ENCODE measurements at regions not wholly inside any gene's neighbourhood (a gene's known extent, or its start where the extent isn't known, plus 50 kb on each side); places are given as distances from the start of the nearest gene placed in this dataset.

- Histone ChIP-seq H3K9me3 (replicated peaks; ENCODE audit: control insufficient read depth, insufficient read depth, low read length) (no peaks in the 10 kb centered on the region), H3K79me2 (ENCODE audit: control insufficient read depth, insufficient read depth, low read length) (no peaks in the 10 kb centered on the region), H3K36me3 (ENCODE audit: control insufficient read depth in 2 of 2, insufficient read depth in 2 of 2, low read length in 1 of 2) (no peaks in the 10 kb centered on the region), H3K4me3 (no peak overlapping the region), H3K27me3 (replicated peaks in 1 of 2; ENCODE audit: control insufficient read depth in 2 of 2, insufficient read depth in 2 of 2, low read length in 1 of 2) (no peaks in the 10 kb centered on the region), H3K9ac (ENCODE audit: control insufficient read depth, insufficient read depth, low read length) (no peak overlapping the region), H4K20me1 (ENCODE audit: control insufficient read depth, insufficient read depth) (no peaks in the 10 kb centered on the region), H3K4me1 (ENCODE audit: control insufficient read depth, insufficient read depth, low read length) (no peaks in the 10 kb centered on the region), H3K27ac (ENCODE audit: control insufficient read depth, insufficient read depth) (no peak overlapping the region), H3K4me2 (ENCODE audit: control insufficient read depth, insufficient read depth) (no peak overlapping the region), H2AFZ (ENCODE audit: control insufficient read depth, low read depth, low read length) (no peak overlapping the region)
- FAIRE-seq, result no peak
- no peak for ATAC-seq
- WGBS (ENCODE audit: insufficient coverage, insufficient replicate concordance, low lambda C conversion rate, missing lambda C conversion rate), result 0% methylated on average over 1 of the region's 1 CpG
- ChIA-PET RAD21 (ENCODE audit: unreplicated experiment) (interaction anchor here (1.2 kb wide), 1 partner anchor 182 kb away, joined by 3 read pairs; no protein-coding TSS in a partner anchor), CTCF (interaction anchor here (1.1 to 2.5 kb wide), 3 partner anchors 11 to 182 kb away, joined by 6 to 10 read pairs (median 7); no protein-coding TSS in a partner anchor), SMC1A (ENCODE audit: uncharacterized antibody, unreplicated experiment) (no interaction called here), POLR2A (no interaction called here)
- no TSS peak for BruUV-seq (replicated peaks)
- in situ Hi-C loops (cut with MboI), result no loop called here
- intact Hi-C loops (cut with micrococcal nuclease; ENCODE audit: unreplicated experiment), result no loop called here
- DNase-seq (ENCODE audit: low read depth, low spot score), result no peak
- no peak for TF ChIP-seq SMARCA5 (IDR thresholded peaks at IDR 0.05)
- no peak for TF ChIP-seq POU2F2 (IDR thresholded peaks at IDR 0.05; ENCODE audit: borderline replicate concordance, low read depth, low read length)
These were observed 326.5 kb downstream of the FLRT2 start for GRCh38 chr14:85856430-85856829.

GRCh38 chr14:85853996-85854526 is 324.1 kb downstream of the FLRT2 start:
- no peak for TF ChIP-seq MEF2A (IDR thresholded peaks at IDR 0.05; ENCODE audit: insufficient read depth, low read depth, low read length)
- CTCF ChIA-PET, result no interaction called here
- Histone ChIP-seq H3K9ac (ENCODE audit: control insufficient read depth, insufficient read depth, low read length) (no peak overlapping the region), H2AFZ (ENCODE audit: control insufficient read depth, low read depth, low read length) (no peak overlapping the region), H3K27ac (ENCODE audit: control insufficient read depth, insufficient read depth) (no peak overlapping the region), H3K36me3 (ENCODE audit: control insufficient read depth in 2 of 2, insufficient read depth in 2 of 2, low read length in 1 of 2) (no peaks in the 10 kb centered on the region), H3K27me3 (replicated peaks in 1 of 2; ENCODE audit: control insufficient read depth in 2 of 2, insufficient read depth in 2 of 2, low read length in 1 of 2) (no peaks in the 10 kb centered on the region), H3K4me1 (ENCODE audit: control insufficient read depth, insufficient read depth, low read length) (no peaks in the 10 kb centered on the region), H3K9me3 (replicated peaks; ENCODE audit: control insufficient read depth, insufficient read depth, low read length) (no peaks in the 10 kb centered on the region), H4K20me1 (ENCODE audit: control insufficient read depth, insufficient read depth) (no peaks in the 10 kb centered on the region), H3K4me2 (ENCODE audit: control insufficient read depth, insufficient read depth) (no peak overlapping the region), H3K79me2 (ENCODE audit: control insufficient read depth, insufficient read depth, low read length) (no peaks in the 10 kb centered on the region), H3K4me3 (no peak overlapping the region)
- no peak for DNase-seq (ENCODE audit: low read depth, low spot score)
- POLR2A ChIA-PET, result no interaction called here
- no peak for ATAC-seq
- intact Hi-C loops (cut with micrococcal nuclease; ENCODE audit: unreplicated experiment) (no loop called here), in situ Hi-C loops (cut with MboI) (no loop called here)
- RAD21 ChIA-PET (ENCODE audit: unreplicated experiment), result no interaction called here
- SMC1A ChIA-PET (ENCODE audit: uncharacterized antibody, unreplicated experiment), result no interaction called here
- 21% methylated on average over 2 of the region's 2 CpGs for WGBS (ENCODE audit: insufficient coverage, insufficient replicate concordance, low lambda C conversion rate, missing lambda C conversion rate)
- FAIRE-seq, result no peak
- no TSS peak for BruUV-seq (replicated peaks)
